Spleen (tissue), 11 donors: ENCODE measurements at regions not wholly inside any gene's neighbourhood (a gene's known extent, or its start where the extent isn't known, plus 50 kb on each side); places are given as distances from the start of the nearest gene placed in this dataset.
"Not testable (repeated sequence)": the region's sequence is repeated elsewhere in the genome, so short reads cannot be mapped to it uniquely, and the experiment has no call there.

Experiments
- DNase-seq: peaks from one replicate; pipeline ENCODE4 v3.0.0-alpha.2; 2020
- H3K27ac ChIP-seq, 8 donors: fragments of 200-600 bp; sonication (generic) in 7 of 8; 1 replicate in 4 of 8; 2 replicates in 4 of 8; pipeline versions ENCODE4 v1.5.0 to v1.8.0; 2016 to 2021; ENCODE audit warnings: inconsistent platforms in 4 of 8, mild to moderate bottlenecking in 4 of 8, moderate library complexity in 1 of 8
- H3K27me3 ChIP-seq, 7 donors: fragments of 200-600 bp; sonication (generic) in 6 of 7; replicated peaks in 1 of 7; 1 replicate in 4 of 7; 2 replicates in 3 of 7; pipeline versions ENCODE4 v1.5.0 to v1.8.0; 2016 to 2021; ENCODE audit warnings: inconsistent platforms in 3 of 7, mild to moderate bottlenecking in 1 of 7
- H3K36me3 ChIP-seq, 6 donors: fragments of 200-600 bp; sonication (generic) in 5 of 6; 1 replicate in 4 of 6; 2 replicates in 2 of 6; pipeline versions ENCODE4 v1.5.0 to v1.8.0; 2016 to 2021; ENCODE audit warnings: inconsistent platforms in 2 of 6
- H3K4me1 ChIP-seq, 6 donors: fragments of 200-600 bp; sonication (generic) in 5 of 6; 1 replicate in 3 of 6; 2 replicates in 3 of 6; pipeline versions ENCODE4 v1.5.0 to v1.8.0; 2016 to 2021; ENCODE audit warnings: inconsistent platforms in 3 of 6
- H3K4me3 ChIP-seq, 8 donors: fragments of 200-600 bp; sonication (generic) in 7 of 8; 1 replicate in 4 of 8; 2 replicates in 4 of 8; pipeline versions ENCODE4 v1.5.0 to v1.8.0; 2016 to 2021; ENCODE audit warnings: inconsistent platforms in 4 of 8, mild to moderate bottlenecking in 4 of 8, moderate library complexity in 2 of 8
- H3K9me3 ChIP-seq, 8 donors: fragments of 200-600 bp; sonication (generic) in 7 of 8; 1 replicate in 4 of 8; 2 replicates in 4 of 8; pipeline versions ENCODE4 v1.5.0 to v1.8.0; 2016 to 2021; ENCODE audit warnings: inconsistent platforms in 4 of 8
- CTCF ChIP-seq, 11 experiments: fragments of 200-600 bp in 7 of 11; fragments of 450-650 bp in 4 of 11; sonication (generic) in 4 of 11; IDR thresholded peaks in 8 of 11; conservative IDR thresholded peaks in 3 of 11; 1 replicate in 7 of 11; 2 replicates in 4 of 11; pipeline versions ENCODE4 v1.4.0 to v1.8.0; 2016 to 2021; ENCODE audit warnings: antibody characterized with exemption in 11 of 11, inconsistent platforms in 4 of 11, mild to moderate bottlenecking in 1 of 11
- POLR2A ChIP-seq, 3 donors: fragments of 450-650 bp; IDR thresholded peaks; one replicate each; pipeline ENCODE4 v1.5.1; 2017; ENCODE audit warnings: antibody characterized with exemption in 3 of 3, mild to moderate bottlenecking in 1 of 3
- POLR2AphosphoS5 ChIP-seq, 3 donors: sonication (generic); formaldehyde crosslinking; IDR thresholded peaks; one replicate each; pipeline ENCODE4 v1.5.1; 2017; ENCODE audit warnings: antibody characterized with exemption in 3 of 3
- WGBS, 5 donors: extraction: QIAGEN DNeasy Blood & Tissue Kit in 3 of 5; methylation state at CpG; one replicate each; pipeline versions ENCODE4 v1.1.5 to v1.1.7; 2013 to 2018; 5-methylcytosine and 5-hydroxymethylcytosine counted together
- intact Hi-C: fragments of 100-400 bp; cut with DNase I; formaldehyde crosslinking; loops from one replicate; pipeline ENCODE4 v1.15.0; 2023; ENCODE audit warnings: low total_unique reads
- donor health status: healthy with polysubstance abuse.
- donor health status: DM: no; HTN: no; CAD: no; lungs with moderate emphysema.
- donor health status: DM: no; HTN: no; CAD: no.
- donor health status: Bipolar disorder and iron deficiency.
- donor health status: healthy.
- donor health status: DM: no; HTN: no; CAD: no.
- donor health status: DM: yes; HTN: yes; CAD: no.

- WGBS, 5 donors = 69 to 88% (median 80%) methylated on average over 2 of the region's 2 CpGs
- no peak overlapping the region for H3K4me3 ChIP-seq
- TF ChIP-seq POLR2AphosphoS5 (IDR thresholded peaks at IDR 0.05) (no peak), CTCF (IDR thresholded peaks at IDR 0.05 in 8 of 11, conservative IDR thresholded peaks at IDR 0.05 in 3 of 11) (no peak), POLR2A (IDR thresholded peaks at IDR 0.05) (no peak)
- H3K9me3 ChIP-seq = peaks cover 0 to 17% (median 8%) of the 10 kb centered on the region in 8 donors
- intact Hi-C loops = no loop called here
- H3K36me3 ChIP-seq = no peaks in the 10 kb centered on the region
- H3K4me1 ChIP-seq = no peaks in the 10 kb centered on the region
- no peaks in the 10 kb centered on the region for H3K27me3 ChIP-seq
- H3K27ac ChIP-seq = no peak overlapping the region
- no peak for DNase-seq
These were observed 2282.6 kb downstream of the ARAP2 start for GRCh38 chr4:33961761-33962160.

- Histone ChIP-seq H3K4me1 (no peaks in the 10 kb centered on the region), H3K27ac (no peak overlapping the region), H3K9me3 (peaks cover 0 to 40% (median 26%) of the 10 kb centered on the region in 8 donors), H3K4me3 (no peak overlapping the region), H3K27me3 (no peaks in the 10 kb centered on the region), H3K36me3 (no peaks in the 10 kb centered on the region)
- no peak for TF ChIP-seq POLR2AphosphoS5 (IDR thresholded peaks at IDR 0.05)
- intact Hi-C loops = no loop called here
- DNase-seq = no peak
- 29 to 92% (median 86%) methylated on average over 1 of the region's 1 CpG for WGBS, 5 donors
These were observed 2277.5 kb downstream of the ARAP2 start for GRCh38 chr4:33966808-33967207.

- Histone ChIP-seq H3K4me1 (no peaks in the 10 kb centered on the region), H3K27ac (no peak overlapping the region), H3K9me3 (peaks cover 0 to 22% (median 7%) of the 10 kb centered on the region in 8 donors), H3K36me3 (no peaks in the 10 kb centered on the region), H3K27me3 (no peaks in the 10 kb centered on the region), H3K4me3 (no peak overlapping the region)
- TF ChIP-seq POLR2A (IDR thresholded peaks at IDR 0.05) (no peak), CTCF (IDR thresholded peaks at IDR 0.05 in 8 of 11, conservative IDR thresholded peaks at IDR 0.05 in 3 of 11) (no peak), POLR2AphosphoS5 (IDR thresholded peaks at IDR 0.05) (no peak)
- DNase-seq = no peak
- intact Hi-C loops = no loop called here
These were observed 2270.0 kb downstream of the ARAP2 start for GRCh38 chr4:33974270-33974669.

GRCh38 chr4:33975995-33976394 lies 2268.3 kb downstream of the ARAP2 start:
- TF ChIP-seq POLR2A (IDR thresholded peaks at IDR 0.05) (no peak), POLR2AphosphoS5 (IDR thresholded peaks at IDR 0.05) (no peak), CTCF (IDR thresholded peaks at IDR 0.05 in 8 of 11, conservative IDR thresholded peaks at IDR 0.05 in 3 of 11) (no peak)
- Histone ChIP-seq H3K36me3 (no peaks in the 10 kb centered on the region), H3K27me3 (no peaks in the 10 kb centered on the region), H3K27ac (no peak overlapping the region), H3K4me1 (no peaks in the 10 kb centered on the region), H3K9me3 (peaks cover 0 to 12% (median 0%) of the 10 kb centered on the region in 8 donors), H3K4me3 (no peak overlapping the region)
- intact Hi-C loops = no loop called here
- DNase-seq = no peak

GRCh38 chr4:33979781-33980180 lies 2264.5 kb downstream of the ARAP2 start:
- intact Hi-C loops, H3K36me3 ChIP-seq, H3K27ac ChIP-seq, DNase-seq, H3K9me3 ChIP-seq, H3K4me3 ChIP-seq, H3K4me1 ChIP-seq, H3K27me3 ChIP-seq: not testable (repeated sequence)
- WGBS, 5 donors = 72 to 83% (median 77%) methylated on average over 4 of the region's 4 CpGs
